Motor neuron (in vitro differentiated cells): ENCODE measurements at regions not wholly inside any gene's neighbourhood (a gene's known extent, or its start where the extent isn't known, plus 50 kb on each side); places are given as distances from the start of the nearest gene placed in this dataset.
"Not testable (repeated sequence)": the region's sequence is repeated elsewhere in the genome, so short reads cannot be mapped to it uniquely, and the experiment has no call there.

Experiments used
- ATAC-seq, 8 experiments: fragments of 200-7000 bp; cut with Tn5 transposase; replicated peaks in 6 of 8; 2 replicates each; pipeline ENCODE4 v1.8.0; 2021; ENCODE audit warnings: mild to moderate bottlenecking in 8 of 8, moderate library complexity in 8 of 8
- H3K27ac ChIP-seq, 2 donors: fragments of 250-450 bp; sonication (Bioruptor Pico); 2 replicates each; pipeline ENCODE4 v1.9.0; 2021; ENCODE audit warnings: antibody characterized with exemption in 2 of 2, mild to moderate bottlenecking in 2 of 2, moderate library complexity in 1 of 2
- H3K4me1 ChIP-seq, 2 donors: fragments of 250-450 bp; sonication (Bioruptor Pico); replicated peaks in 1 of 2; 2 replicates each; pipeline ENCODE4 v1.6.1; 2021; ENCODE audit warnings: antibody characterized with exemption in 2 of 2, mild to moderate bottlenecking in 2 of 2, moderate library complexity in 1 of 2
- H3K4me3 ChIP-seq, 5 donors: fragments of 250-450 bp; sonication (Bioruptor Pico); 2 replicates each; pipeline ENCODE4 v1.9.0; 2021; ENCODE audit warnings: antibody characterized with exemption in 5 of 5, mild to moderate bottlenecking in 5 of 5, moderate library complexity in 4 of 5
- WGBS, 10 experiments: fragments of 450-650 bp; shearing (Covaris generic); methylation state at CpG; one replicate each; pipeline ENCODE4 v1.0.0; 2022; 5-methylcytosine and 5-hydroxymethylcytosine counted together
- in situ Hi-C, 9 experiments: fragments of 400-800 bp; cut with MboI; loops; one replicate each; pipeline ENCODE4 v1.15.0; 2021; ENCODE audit warnings: low sequenced_read_pairs in 9 of 9, low pct_unique_long_range_greater_than_20kb in 2 of 9; ENCODE audit not compliant: unreplicated experiment in 9 of 9

GRCh38 chr11:112624971-112625370 lies 336.2 kb upstream of the NCAM1 start:
- not testable (repeated sequence) for H3K4me3 ChIP-seq, H3K27ac ChIP-seq, ATAC-seq
- in situ Hi-C loops = loop anchor here in 4 of 9 experiments (25.0 kb wide), 2 partner anchors 162 to 337 kb away; partner anchors contain the start of gene NCAM1 (in 3 of the 4)
- WGBS, 10 experiments = 8 to 95% (median 76%) methylated on average over 1 to 2 of the region's 2 CpGs; no CpG with 5 or more reads in 2 of the 10 experiments
- peaks cover 0 to 13% of the 10 kb centered on the region in 2 donors for H3K4me1 ChIP-seq

DNA sequence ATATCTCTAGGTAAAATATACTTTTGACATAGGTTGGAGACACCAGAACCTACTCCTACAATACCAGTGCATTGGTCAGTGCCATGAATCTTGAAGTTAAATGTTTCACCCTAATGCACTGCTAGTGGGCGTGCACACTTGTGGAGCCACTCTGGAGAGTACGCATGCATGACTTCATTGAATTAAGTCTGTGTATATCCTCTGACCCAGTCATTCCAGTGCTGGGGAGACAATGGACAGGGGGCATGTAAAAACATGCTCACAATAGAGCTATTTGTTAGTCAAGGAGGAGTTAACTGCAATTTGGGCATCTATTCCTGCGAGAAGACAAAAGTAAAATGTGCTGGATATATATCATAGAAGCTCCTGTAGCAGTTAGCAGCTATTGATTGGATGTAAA lies 335.4 kb upstream of the NCAM1 start:
- peak in 7 of 8 experiments; percentile 77 to 99 (median 86) for ATAC-seq
- WGBS, 10 experiments = 0 to 79% (median 24%) methylated on average over 1 to 3 of the region's 3 CpGs; no CpG with 5 or more reads in 1 of the 10 experiments

GRCh38 chr11:112626731-112627130 lies 334.5 kb upstream of the NCAM1 start:
- 0 to 100% (median 86%) methylated on average over 1 of the region's 1 CpG; no CpG with 5 or more reads in 3 of the 10 experiments for WGBS, 10 experiments
- no peak overlapping the region for H3K27ac ChIP-seq
- no peak for ATAC-seq
- in situ Hi-C loops = no loop called here
- H3K4me1 ChIP-seq = peaks cover 12 to 26% of the 10 kb centered on the region in 2 donors
- no peak overlapping the region for H3K4me3 ChIP-seq

More for the DNA sequence above, 335.4 kb upstream of the NCAM1 start:
- no peak overlapping the region for H3K4me3 ChIP-seq
- in situ Hi-C loops = no loop called here
- peaks cover 2 to 17% of the 10 kb centered on the region in 2 donors for H3K4me1 ChIP-seq
- no peak overlapping the region for H3K27ac ChIP-seq

GRCh38 chr11:112627588-112628045 lies 333.6 kb upstream of the NCAM1 start:
- in situ Hi-C loops = no loop called here
- H3K4me1 ChIP-seq = peaks cover 16 to 28% of the 10 kb centered on the region in 2 donors
- WGBS, 10 experiments = 0 to 100% (median 56%) methylated on average over 1 to 2 of the region's 2 CpGs; no CpG with 5 or more reads in 3 of the 10 experiments
- H3K27ac ChIP-seq = no peak overlapping the region
- no peak overlapping the region for H3K4me3 ChIP-seq
- ATAC-seq = no peak

DNA sequence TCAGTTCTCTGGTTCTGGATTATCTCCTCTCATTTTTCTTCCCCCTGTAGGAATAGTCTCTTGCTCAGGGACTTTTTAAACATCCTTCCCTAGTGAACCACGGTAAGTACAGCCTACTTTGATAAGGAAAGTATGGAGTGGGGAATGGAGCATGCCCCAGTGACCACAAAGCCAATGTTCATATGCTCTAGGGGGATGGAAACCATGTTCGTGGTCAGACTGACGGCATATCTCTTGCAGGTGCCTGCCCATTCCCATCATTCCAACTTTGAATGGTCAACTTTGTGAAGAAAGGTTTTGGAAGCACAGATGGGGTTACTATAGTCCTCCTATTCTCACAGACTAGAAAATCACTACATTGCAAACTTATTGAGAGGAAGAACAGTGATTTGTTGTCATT lies 332.5 kb upstream of the NCAM1 start:
- 29 to 100% (median 72%) methylated on average over 1 to 3 of the region's 3 CpGs; no CpG with 5 or more reads in 1 of the 10 experiments for WGBS, 10 experiments
- Histone ChIP-seq H3K4me1 (peaks cover 19 to 32% of the 10 kb centered on the region in 2 donors), H3K4me3 (no peak overlapping the region), H3K27ac (no peak overlapping the region)
- ATAC-seq = no peak
- in situ Hi-C loops = no loop called here

GRCh38 chr11:112630496-112630895 lies 330.7 kb upstream of the NCAM1 start:
- Histone ChIP-seq H3K4me3 (no peak overlapping the region), H3K27ac (no peak overlapping the region), H3K4me1 (peaks cover 29 to 49% of the 10 kb centered on the region in 2 donors)
- in situ Hi-C loops = no loop called here
- WGBS, 10 experiments = 31 to 100% (median 100%) methylated on average over 1 to 2 of the region's 2 CpGs; no CpG with 5 or more reads in 1 of the 10 experiments
- no peak for ATAC-seq

- Histone ChIP-seq H3K4me3 (no peak overlapping the region), H3K4me1 (peaks cover 29 to 40% of the 10 kb centered on the region in 2 donors), H3K27ac (no peak overlapping the region)
- peak in 3 of 8 experiments; percentile 35 to 86 (median 67) for ATAC-seq
- in situ Hi-C loops = no loop called here
Measured at GRCh38 chr11:112631333-112631732, 329.9 kb upstream of the NCAM1 start.

- H3K4me3 ChIP-seq = no peak overlapping the region
- peaks cover 29 to 38% of the 10 kb centered on the region in 2 donors for H3K4me1 ChIP-seq
- in situ Hi-C loops = no loop called here
- ATAC-seq = peak in 7 of 8 experiments; percentile 29 to 61 (median 57)
- no peak overlapping the region for H3K27ac ChIP-seq
- 0 to 100% (median 69%) methylated on average over 1 to 4 of the region's 5 CpGs for WGBS, 10 experiments
Measured at GRCh38 chr11:112632866-112633505, 328.2 kb upstream of the NCAM1 start.

DNA sequence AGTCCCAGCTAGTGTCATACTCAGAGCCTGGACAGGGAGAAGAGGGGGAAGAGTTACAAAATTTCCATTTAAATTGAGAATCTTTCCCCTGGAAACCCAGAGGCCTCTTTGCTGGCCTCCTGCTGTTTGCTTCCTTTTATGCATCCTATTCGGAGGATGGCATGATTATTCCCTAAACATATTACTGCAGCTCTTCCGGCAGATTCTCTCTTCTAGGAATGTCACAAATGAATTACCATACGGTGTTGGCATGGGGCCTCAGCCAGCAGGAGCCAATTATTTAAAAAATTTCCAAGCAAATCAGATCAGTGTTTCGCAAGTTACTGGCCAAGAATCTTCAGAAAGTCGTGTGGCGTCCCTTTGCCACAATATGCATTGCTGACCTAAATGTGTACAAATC lies 326.7 kb upstream of the NCAM1 start:
- no peak overlapping the region for H3K4me3 ChIP-seq
- H3K4me1 ChIP-seq = peaks cover 29 to 38% of the 10 kb centered on the region in 2 donors
- peak overlapping the region in 1 of 2 donors; percentile 18 for H3K27ac ChIP-seq
- WGBS, 10 experiments = 0 to 63% (median 12%) methylated on average over 2 to 6 of the region's 6 CpGs; no CpG with 5 or more reads in 2 of the 10 experiments
- in situ Hi-C loops = no loop called here
- peak in 7 of 8 experiments; percentile 30 to 83 (median 61) for ATAC-seq

GRCh38 chr11:112634995-112635737 lies 326.1 kb upstream of the NCAM1 start:
- peak overlapping the region in 1 of 2 donors; percentile 18 for H3K27ac ChIP-seq
- no peak overlapping the region for H3K4me3 ChIP-seq
- in situ Hi-C loops = no loop called here

DNA sequence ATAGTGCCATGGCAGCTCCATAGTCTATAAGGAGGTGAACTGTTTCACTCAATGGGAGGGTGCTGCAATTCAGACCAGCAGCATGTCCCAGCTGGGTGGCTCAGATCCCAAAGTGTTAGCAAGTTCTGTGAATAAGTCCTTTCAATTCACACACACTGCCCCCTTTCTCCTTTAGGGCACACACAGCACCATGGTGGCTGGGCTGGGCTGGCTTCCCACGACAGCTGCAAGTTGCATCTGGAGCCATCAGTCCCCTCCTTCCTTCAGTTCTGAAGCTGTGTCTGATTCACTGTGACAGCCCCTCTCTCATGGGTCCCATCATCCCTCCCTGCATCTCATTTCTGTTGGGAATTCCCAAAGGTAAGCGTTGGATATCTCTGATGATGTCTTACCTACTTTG lies 324.1 kb upstream of the NCAM1 start:
- Histone ChIP-seq H3K4me1 (peaks cover 14 to 23% of the 10 kb centered on the region in 2 donors), H3K27ac (no peak overlapping the region), H3K4me3 (no peak overlapping the region)
- in situ Hi-C loops = no loop called here
- no peak for ATAC-seq
- 0 to 100% (median 75%) methylated on average over 1 of the region's 2 CpGs; no CpG with 5 or more reads in 6 of the 10 experiments for WGBS, 10 experiments

More at GRCh38 chr11:112634995-112635737, 326.1 kb upstream of the NCAM1 start:
- WGBS, 10 experiments = 10 to 75% (median 48%) methylated on average over 2 to 8 of the region's 8 CpGs
- H3K4me1 ChIP-seq = peaks cover 29 to 38% of the 10 kb centered on the region in 2 donors
- peak in 3 of 8 experiments; percentile 43 to 56 (median 47) for ATAC-seq

GRCh38 chr11:112637876-112638275 lies 323.3 kb upstream of the NCAM1 start:
- H3K27ac ChIP-seq = no peak overlapping the region
- in situ Hi-C loops = no loop called here
- H3K4me3 ChIP-seq = no peak overlapping the region
- peaks cover 12 to 20% of the 10 kb centered on the region in 2 donors for H3K4me1 ChIP-seq
- ATAC-seq = no peak

GRCh38 chr11:112639469-112639868 lies 321.8 kb upstream of the NCAM1 start:
- in situ Hi-C loops = no loop called here
- Histone ChIP-seq H3K27ac (no peak overlapping the region), H3K4me1 (peaks cover 6 to 10% of the 10 kb centered on the region in 2 donors), H3K4me3 (no peak overlapping the region)
- no peak for ATAC-seq
